ENCODE measurements at regions not wholly inside any gene's neighbourhood (a gene's known extent, or its start where the extent isn't known, plus 50 kb on each side); places are given as distances from the start of the nearest gene placed in this dataset.

DNA sequence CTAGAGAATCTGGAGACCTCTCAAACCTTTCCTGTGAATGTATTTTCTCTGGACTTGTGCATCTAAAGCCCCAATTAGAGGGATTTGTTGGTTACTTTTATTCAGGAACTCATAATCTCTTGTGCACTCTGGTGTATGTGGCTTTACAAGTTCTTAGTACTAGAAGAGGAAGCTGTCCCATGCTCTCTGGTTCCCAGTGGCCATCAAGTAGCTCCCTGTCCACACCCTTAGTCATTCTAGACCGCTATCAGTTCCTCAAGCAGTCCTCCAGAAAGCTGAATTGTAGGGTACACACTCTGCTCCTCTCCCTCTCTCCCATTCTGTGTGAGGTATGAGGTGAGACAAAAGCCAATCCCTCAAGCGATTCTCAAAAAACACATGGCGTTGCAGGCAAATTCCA, 470.3 kb downstream of the PTPRC start:
- ChIA-PET SMC1A (ENCODE audit: uncharacterized antibody, unreplicated experiment) (interaction anchor here (0.8 to 3.0 kb wide), 11 partner anchors 14 to 362 kb away, joined by 3 to 13 read pairs (median 4); no protein-coding TSS in a partner anchor), POLR2A (no interaction called here), RAD21 (ENCODE audit: unreplicated experiment) (interaction anchor here (0.8 to 1.9 kb wide), 4 partner anchors 12 to 319 kb away, joined by 3 to 6 read pairs (median 4); no protein-coding TSS in a partner anchor), CTCF (interaction anchor here (0.9 to 3.9 kb wide), 3 partner anchors 134 to 354 kb away, joined by 3 to 14 read pairs (median 4); no protein-coding TSS in a partner anchor)
- Histone ChIP-seq H3K4me1 (ENCODE audit: control insufficient read depth, insufficient read depth, low read length) (no peaks in the 10 kb centered on the region), H2AFZ (ENCODE audit: control insufficient read depth, low read depth, low read length) (no peak overlapping the region), H3K9me3 (replicated peaks; ENCODE audit: control insufficient read depth, insufficient read depth, low read length) (no peaks in the 10 kb centered on the region; the same call in 1 of the 3 replicates), H3K27me3 (replicated peaks in 1 of 2; ENCODE audit: control insufficient read depth in 2 of 2, insufficient read depth in 2 of 2, low read length in 1 of 2) (no peaks in the 10 kb centered on the region), H3K4me2 (ENCODE audit: control insufficient read depth, insufficient read depth) (no peak overlapping the region), H3K27ac (ENCODE audit: control insufficient read depth, insufficient read depth) (no peak overlapping the region), H4K20me1 (ENCODE audit: control insufficient read depth, insufficient read depth) (no peaks in the 10 kb centered on the region), H3K36me3 (ENCODE audit: control insufficient read depth in 2 of 2, insufficient read depth in 2 of 2, low read length in 1 of 2) (no peaks in the 10 kb centered on the region), H3K9ac (ENCODE audit: control insufficient read depth, insufficient read depth, low read length) (no peak overlapping the region), H3K79me2 (ENCODE audit: control insufficient read depth, insufficient read depth, low read length) (no peaks in the 10 kb centered on the region), H3K4me3 (no peak overlapping the region)
- BruUV-seq (replicated peaks), result no TSS peak
- ATAC-seq (no peak), DNase-seq (ENCODE audit: low read depth, low spot score) (no peak), FAIRE-seq (no peak)
- TF ChIP-seq ESRRA (IDR thresholded peaks at IDR 0.05; ENCODE audit: low read length), result no peak
- no peak for TF ChIP-seq KLF5 (IDR thresholded peaks at IDR 0.05; ENCODE audit: partially characterized antibody)
- no peak for TF ChIP-seq BACH1 (IDR thresholded peaks at IDR 0.05; ENCODE audit: borderline replicate concordance)
- no peak for TF ChIP-seq YY1 (IDR thresholded peaks at IDR 0.05; ENCODE audit: low read depth, low read length)
- TF ChIP-seq PML (IDR thresholded peaks at IDR 0.05; ENCODE audit: low read length), result no peak
- TF ChIP-seq IKZF1 (conservative IDR thresholded peaks at IDR 0.05), result no peak
- no peak for TF ChIP-seq RUNX3 (IDR thresholded peaks at IDR 0.05; ENCODE audit: low read length)
- no peak for TF ChIP-seq RAD21 (IDR thresholded peaks at IDR 0.05; ENCODE audit: insufficient read depth, low read depth, low read length)
- TF ChIP-seq, protein P1, sequence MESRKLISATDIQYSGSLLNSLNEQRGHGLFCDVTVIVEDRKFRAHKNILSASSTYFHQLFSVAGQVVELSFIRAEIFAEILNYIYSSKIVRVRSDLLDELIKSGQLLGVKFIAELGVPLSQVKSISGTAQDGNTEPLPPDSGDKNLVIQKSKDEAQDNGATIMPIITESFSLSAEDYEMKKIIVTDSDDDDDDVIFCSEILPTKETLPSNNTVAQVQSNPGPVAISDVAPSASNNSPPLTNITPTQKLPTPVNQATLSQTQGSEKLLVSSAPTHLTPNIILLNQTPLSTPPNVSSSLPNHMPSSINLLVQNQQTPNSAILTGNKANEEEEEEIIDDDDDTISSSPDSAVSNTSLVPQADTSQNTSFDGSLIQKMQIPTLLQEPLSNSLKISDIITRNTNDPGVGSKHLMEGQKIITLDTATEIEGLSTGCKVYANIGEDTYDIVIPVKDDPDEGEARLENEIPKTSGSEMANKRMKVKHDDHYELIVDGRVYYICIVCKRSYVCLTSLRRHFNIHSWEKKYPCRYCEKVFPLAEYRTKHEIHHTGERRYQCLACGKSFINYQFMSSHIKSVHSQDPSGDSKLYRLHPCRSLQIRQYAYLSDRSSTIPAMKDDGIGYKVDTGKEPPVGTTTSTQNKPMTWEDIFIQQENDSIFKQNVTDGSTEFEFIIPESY (IDR thresholded peaks at IDR 0.05), result no peak
- TF ChIP-seq ZNF384 (IDR thresholded peaks at IDR 0.05; ENCODE audit: borderline replicate concordance, low read depth, low read length), result no peak
- no peak for TF ChIP-seq STAT1 (conservative IDR thresholded peaks at IDR 0.05)
- no peak for TF ChIP-seq ZBTB4 (CRISPR knock-in tag; IDR thresholded peaks at IDR 0.05)
- intact Hi-C loops (cut with micrococcal nuclease; ENCODE audit: unreplicated experiment) (no loop called here), in situ Hi-C loops (cut with MboI) (no loop called here)
- WGBS (ENCODE audit: insufficient coverage, insufficient replicate concordance, low lambda C conversion rate, missing lambda C conversion rate), result 78% methylated on average over 3 of the region's 3 CpGs
